ENCODE measurements at regions not wholly inside any gene's neighbourhood (a gene's known extent, or its start where the extent isn't known, plus 50 kb on each side); places are given as distances from the start of the nearest gene placed in this dataset.

DNA sequence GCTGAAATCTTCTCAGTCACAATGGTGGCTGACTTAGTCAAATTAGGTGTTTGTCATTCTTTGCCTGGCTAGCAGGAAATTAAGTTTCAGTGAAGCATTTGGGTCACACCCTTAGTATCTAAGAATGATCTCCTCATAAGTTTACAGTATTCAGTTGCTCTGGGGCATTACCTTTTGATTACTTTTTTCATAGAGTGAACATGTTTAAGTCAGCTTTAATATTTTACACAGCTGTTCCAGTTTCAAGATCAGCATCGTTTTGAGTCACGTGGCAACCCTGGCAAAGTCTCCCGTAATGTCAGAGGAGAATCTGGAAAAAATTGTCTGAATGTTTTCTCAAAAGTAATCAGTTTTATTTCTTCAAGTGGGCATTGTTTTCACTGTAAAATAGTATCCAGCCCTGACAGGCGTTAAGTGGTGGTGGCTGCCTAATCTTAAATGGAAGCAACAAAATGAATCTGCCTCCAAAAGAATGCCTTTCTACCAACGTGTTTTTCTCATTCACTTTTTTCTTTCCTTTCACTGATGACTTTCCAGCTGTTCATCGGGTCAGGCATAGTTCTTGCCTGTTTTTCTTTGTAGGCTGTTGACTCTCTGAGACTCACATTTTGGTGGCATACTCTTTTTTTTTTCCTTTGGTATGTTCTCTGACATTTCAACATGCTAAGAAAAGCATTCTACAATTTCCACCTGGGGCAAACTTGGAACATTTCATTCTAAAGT, 319.6 kb upstream of the TCF4 start:
- in situ Hi-C loops (cut with MboI) = no loop called here
- CTCF ChIA-PET = interaction anchor here (0.6 to 1.3 kb wide), 3 partner anchors 169 to 1216 kb away, joined by 3 read pairs; no protein-coding TSS in a partner anchor

More for the DNA sequence above, 319.6 kb upstream of the TCF4 start:
- no peak overlapping the region for H3K27ac ChIP-seq (ENCODE audit: control insufficient read depth, insufficient read depth)
- no peak overlapping the region for H2AFZ ChIP-seq (ENCODE audit: control insufficient read depth, low read depth, low read length)
- TF ChIP-seq, protein P1, sequence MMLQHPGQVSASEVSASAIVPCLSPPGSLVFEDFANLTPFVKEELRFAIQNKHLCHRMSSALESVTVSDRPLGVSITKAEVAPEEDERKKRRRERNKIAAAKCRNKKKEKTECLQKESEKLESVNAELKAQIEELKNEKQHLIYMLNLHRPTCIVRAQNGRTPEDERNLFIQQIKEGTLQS (IDR thresholded peaks at IDR 0.05; ENCODE audit: borderline replicate concordance, extremely low read depth, low read depth, low read length) = no peak
- no peak for TF ChIP-seq IRF4 (IDR thresholded peaks at IDR 0.05; ENCODE audit: low read depth, low read length)
- no peak for TF ChIP-seq MAX (IDR thresholded peaks at IDR 0.05; ENCODE audit: low read depth, low read length)
- no peak for TF ChIP-seq ZBTB40 (IDR thresholded peaks at IDR 0.05; ENCODE audit: borderline replicate concordance)
- TF ChIP-seq TCF7 (IDR thresholded peaks at IDR 0.05; ENCODE audit: borderline replicate concordance) = no peak
- no peak for TF ChIP-seq HDGF (IDR thresholded peaks at IDR 0.05)
- TF ChIP-seq, protein P2, sequence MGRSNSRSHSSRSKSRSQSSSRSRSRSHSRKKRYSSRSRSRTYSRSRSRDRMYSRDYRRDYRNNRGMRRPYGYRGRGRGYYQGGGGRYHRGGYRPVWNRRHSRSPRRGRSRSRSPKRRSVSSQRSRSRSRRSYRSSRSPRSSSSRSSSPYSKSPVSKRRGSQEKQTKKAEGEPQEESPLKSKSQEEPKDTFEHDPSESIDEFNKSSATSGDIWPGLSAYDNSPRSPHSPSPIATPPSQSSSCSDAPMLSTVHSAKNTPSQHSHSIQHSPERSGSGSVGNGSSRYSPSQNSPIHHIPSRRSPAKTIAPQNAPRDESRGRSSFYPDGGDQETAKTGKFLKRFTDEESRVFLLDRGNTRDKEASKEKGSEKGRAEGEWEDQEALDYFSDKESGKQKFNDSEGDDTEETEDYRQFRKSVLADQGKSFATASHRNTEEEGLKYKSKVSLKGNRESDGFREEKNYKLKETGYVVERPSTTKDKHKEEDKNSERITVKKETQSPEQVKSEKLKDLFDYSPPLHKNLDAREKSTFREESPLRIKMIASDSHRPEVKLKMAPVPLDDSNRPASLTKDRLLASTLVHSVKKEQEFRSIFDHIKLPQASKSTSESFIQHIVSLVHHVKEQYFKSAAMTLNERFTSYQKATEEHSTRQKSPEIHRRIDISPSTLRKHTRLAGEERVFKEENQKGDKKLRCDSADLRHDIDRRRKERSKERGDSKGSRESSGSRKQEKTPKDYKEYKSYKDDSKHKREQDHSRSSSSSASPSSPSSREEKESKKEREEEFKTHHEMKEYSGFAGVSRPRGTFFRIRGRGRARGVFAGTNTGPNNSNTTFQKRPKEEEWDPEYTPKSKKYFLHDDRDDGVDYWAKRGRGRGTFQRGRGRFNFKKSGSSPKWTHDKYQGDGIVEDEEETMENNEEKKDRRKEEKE (IDR thresholded peaks at IDR 0.05) = no peak
- no peak for TF ChIP-seq CHD4 (IDR thresholded peaks at IDR 0.05)
- TF ChIP-seq ETV6 (conservative IDR thresholded peaks at IDR 0.05 in 1 of 2, IDR thresholded peaks at IDR 0.05 in 1 of 2; ENCODE audit: borderline replicate concordance in 1 of 2, low read depth in 1 of 2) = no peak
- intact Hi-C loops (cut with micrococcal nuclease; ENCODE audit: unreplicated experiment) = no loop called here
- H3K4me3 ChIP-seq = no peak overlapping the region
- 10% methylated on average over 6 of the region's 6 CpGs for WGBS (ENCODE audit: insufficient coverage, insufficient replicate concordance, low lambda C conversion rate, missing lambda C conversion rate)
- SMC1A ChIA-PET (ENCODE audit: uncharacterized antibody, unreplicated experiment) = interaction anchor here (0.6 to 1.3 kb wide), 5 partner anchors 8 to 29 kb away, joined by 3 to 6 read pairs (median 3); no protein-coding TSS in a partner anchor
- no peaks in the 10 kb centered on the region for H3K36me3 ChIP-seq (ENCODE audit: control insufficient read depth in 2 of 2, insufficient read depth in 2 of 2, low read length in 1 of 2)
- no peak overlapping the region for H3K4me2 ChIP-seq (ENCODE audit: control insufficient read depth, insufficient read depth)
- POLR2A ChIA-PET = no interaction called here
- FAIRE-seq (no peak), ATAC-seq (no peak), DNase-seq (ENCODE audit: low read depth, low spot score) (no peak)
- H3K79me2 ChIP-seq (ENCODE audit: control insufficient read depth, insufficient read depth, low read length) = no peaks in the 10 kb centered on the region
- H3K9me3 ChIP-seq (replicated peaks; ENCODE audit: control insufficient read depth, insufficient read depth, low read length) = no peaks in the 10 kb centered on the region
- no peaks in the 10 kb centered on the region for H4K20me1 ChIP-seq (ENCODE audit: control insufficient read depth, insufficient read depth)
- no TSS peak for BruUV-seq (replicated peaks)
- RAD21 ChIA-PET (ENCODE audit: unreplicated experiment) = no interaction called here
- H3K4me1 ChIP-seq (ENCODE audit: control insufficient read depth, insufficient read depth, low read length) = no peaks in the 10 kb centered on the region
- H3K27me3 ChIP-seq (replicated peaks in 1 of 2; ENCODE audit: control insufficient read depth in 2 of 2, insufficient read depth in 2 of 2, low read length in 1 of 2) = no peaks in the 10 kb centered on the region
- no peak overlapping the region for H3K9ac ChIP-seq (ENCODE audit: control insufficient read depth, insufficient read depth, low read length)
